Suprapubic skin (tissue), 4 donors: ENCODE measurements at regions not wholly inside any gene's neighbourhood (a gene's known extent, or its start where the extent isn't known, plus 50 kb on each side); places are given as distances from the start of the nearest gene placed in this dataset.

ENCODE experiments used
- DNase-seq, 2 donors: peaks; one replicate each; pipeline ENCODE4 v3.0.0-alpha.2; 2019; ENCODE audit warnings: low spot score in 2 of 2
- H3K27ac ChIP-seq: fragments of 200-600 bp; sonication (generic); one replicate; pipeline ENCODE4 v1.5.1; 2019
- H3K27me3 ChIP-seq: fragments of 200-600 bp; sonication (generic); one replicate; pipeline ENCODE4 v1.5.1; 2019
- H3K36me3 ChIP-seq: fragments of 200-600 bp; sonication (generic); one replicate; pipeline ENCODE4 v1.5.1; 2019
- H3K4me1 ChIP-seq: fragments of 200-600 bp; sonication (generic); one replicate; pipeline ENCODE4 v1.5.1; 2019
- H3K4me3 ChIP-seq: fragments of 200-600 bp; sonication (generic); one replicate; pipeline ENCODE4 v1.5.1; 2019; ENCODE audit warnings: mild to moderate bottlenecking
- H3K9me3 ChIP-seq: fragments of 200-600 bp; sonication (generic); one replicate; pipeline ENCODE4 v1.5.1; 2019
- EP300 ChIP-seq: sonication (generic); formaldehyde crosslinking; IDR thresholded peaks from one replicate; pipeline ENCODE4 v1.6.1; 2017; ENCODE audit warnings: antibody characterized with exemption
- POLR2A ChIP-seq, 2 donors: fragments of 450-650 bp; IDR thresholded peaks; one replicate each; pipeline ENCODE4 v1.6.1; 2017; ENCODE audit warnings: antibody characterized with exemption in 2 of 2, mild to moderate bottlenecking in 2 of 2, moderate library complexity in 2 of 2
- POLR2AphosphoS5 ChIP-seq, 3 donors: sonication (generic); formaldehyde crosslinking; IDR thresholded peaks; one replicate each; pipeline ENCODE4 v1.6.1; 2017; ENCODE audit warnings: antibody characterized with exemption in 3 of 3
- WGBS: methylation state at CpG from one replicate; pipeline ENCODE4 v1.1.5; 2018; 5-methylcytosine and 5-hydroxymethylcytosine counted together
- TF ChIP-seq, protein P1 (sequence below), 2 donors: fragments of 200-600 bp in 1 of 2; fragments of 450-650 bp in 1 of 2; sonication (generic) in 1 of 2; IDR thresholded peaks; one replicate each; pipeline ENCODE4 v1.5.1; 2016 to 2019; ENCODE audit warnings: antibody characterized with exemption in 2 of 2, mild to moderate bottlenecking in 1 of 2, moderate library complexity in 1 of 2

- no peaks in the 10 kb centered on the region for H3K9me3 ChIP-seq
- WGBS = 86% methylated on average over 15 of the region's 15 CpGs
- peaks cover 10% of the 10 kb centered on the region for H3K4me1 ChIP-seq
- TF ChIP-seq POLR2AphosphoS5 (IDR thresholded peaks at IDR 0.05) = no peak
- no peak for TF ChIP-seq EP300
- TF ChIP-seq, protein P1, sequence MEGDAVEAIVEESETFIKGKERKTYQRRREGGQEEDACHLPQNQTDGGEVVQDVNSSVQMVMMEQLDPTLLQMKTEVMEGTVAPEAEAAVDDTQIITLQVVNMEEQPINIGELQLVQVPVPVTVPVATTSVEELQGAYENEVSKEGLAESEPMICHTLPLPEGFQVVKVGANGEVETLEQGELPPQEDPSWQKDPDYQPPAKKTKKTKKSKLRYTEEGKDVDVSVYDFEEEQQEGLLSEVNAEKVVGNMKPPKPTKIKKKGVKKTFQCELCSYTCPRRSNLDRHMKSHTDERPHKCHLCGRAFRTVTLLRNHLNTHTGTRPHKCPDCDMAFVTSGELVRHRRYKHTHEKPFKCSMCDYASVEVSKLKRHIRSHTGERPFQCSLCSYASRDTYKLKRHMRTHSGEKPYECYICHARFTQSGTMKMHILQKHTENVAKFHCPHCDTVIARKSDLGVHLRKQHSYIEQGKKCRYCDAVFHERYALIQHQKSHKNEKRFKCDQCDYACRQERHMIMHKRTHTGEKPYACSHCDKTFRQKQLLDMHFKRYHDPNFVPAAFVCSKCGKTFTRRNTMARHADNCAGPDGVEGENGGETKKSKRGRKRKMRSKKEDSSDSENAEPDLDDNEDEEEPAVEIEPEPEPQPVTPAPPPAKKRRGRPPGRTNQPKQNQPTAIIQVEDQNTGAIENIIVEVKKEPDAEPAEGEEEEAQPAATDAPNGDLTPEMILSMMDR (IDR thresholded peaks at IDR 0.05) = no peak
- TF ChIP-seq POLR2A (IDR thresholded peaks at IDR 0.05) = no peak
- no peak overlapping the region for H3K4me3 ChIP-seq
- no peak for DNase-seq
- H3K27ac ChIP-seq = no peak overlapping the region
- H3K36me3 ChIP-seq = no peaks in the 10 kb centered on the region
- peaks cover 21% of the 10 kb centered on the region for H3K27me3 ChIP-seq
These were observed 194.5 kb upstream of the C14orf180 start for GRCh38 chr14:104385111-104385510.

DNA sequence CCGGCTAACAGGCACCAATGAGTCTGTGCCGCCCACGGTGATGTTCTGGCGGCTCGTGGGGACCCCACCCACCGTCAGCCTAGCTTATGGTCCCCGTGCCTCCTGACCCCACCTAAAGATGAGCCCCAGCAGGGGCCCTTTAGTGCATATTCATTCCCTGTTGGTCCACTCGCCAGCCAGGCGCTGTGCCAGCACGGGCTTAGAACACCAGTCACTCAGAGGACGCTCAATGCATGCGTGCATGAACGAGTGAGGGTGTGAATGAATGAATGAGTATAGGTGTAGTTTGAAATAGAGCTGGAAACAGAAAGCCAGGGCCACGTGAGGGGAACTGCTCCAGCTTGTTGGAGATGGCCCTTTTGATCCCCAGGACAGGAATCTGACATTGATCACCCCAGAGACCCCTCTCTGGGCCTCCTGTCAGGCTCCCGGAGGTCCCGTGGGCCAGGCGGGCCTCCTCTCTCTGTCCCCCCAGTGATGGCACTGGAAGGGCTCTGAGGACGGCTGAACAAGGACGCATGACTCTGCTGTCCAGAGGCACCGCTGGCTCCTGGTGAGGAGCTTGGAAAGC is 193.9 kb upstream of the C14orf180 start:
- Histone ChIP-seq H3K4me1 (peaks cover 10% of the 10 kb centered on the region), H3K27ac (no peak overlapping the region), H3K9me3 (no peaks in the 10 kb centered on the region), H3K27me3 (peaks cover 21% of the 10 kb centered on the region), H3K4me3 (no peak overlapping the region), H3K36me3 (no peaks in the 10 kb centered on the region)
- DNase-seq = peak; percentile 44 to 59
- WGBS = 77% methylated on average over 18 of the region's 20 CpGs
- no peak for TF ChIP-seq EP300
- no peak for TF ChIP-seq POLR2AphosphoS5 (IDR thresholded peaks at IDR 0.05)
- TF ChIP-seq, protein P1 (IDR thresholded peaks at IDR 0.05) = no peak

DNA sequence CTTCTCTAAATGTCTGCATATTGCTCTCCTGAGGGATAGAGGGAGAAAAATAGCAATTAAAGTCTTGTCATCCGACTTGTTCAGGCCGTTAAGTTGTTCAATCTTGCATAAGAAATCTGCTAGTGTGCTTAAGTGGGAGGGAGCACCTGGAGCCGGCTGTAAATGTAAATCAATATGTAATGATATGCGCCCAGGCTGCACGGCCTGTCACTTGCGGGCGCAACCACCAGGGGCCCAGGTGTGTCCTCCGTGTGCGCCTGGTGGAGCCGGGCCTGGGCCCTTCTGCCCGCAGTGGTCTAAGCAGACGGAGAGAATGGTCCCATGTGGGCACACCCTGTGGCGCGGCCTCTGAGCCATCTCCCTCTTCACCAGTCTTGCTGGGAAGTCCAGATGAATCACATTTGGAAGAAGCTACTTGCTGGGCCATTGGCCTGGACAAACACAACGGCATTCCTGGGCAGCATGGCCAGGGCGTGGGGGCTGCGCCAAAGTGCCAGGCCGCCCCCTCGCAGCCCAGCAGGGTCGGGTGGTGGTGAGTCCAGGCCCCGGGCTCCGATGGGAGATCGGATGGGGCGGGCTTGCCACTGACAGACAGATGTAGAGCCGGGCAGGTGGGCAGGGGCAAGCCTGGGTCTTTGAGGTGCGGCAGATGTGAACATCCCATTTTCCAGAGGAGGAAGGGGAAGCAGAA is 193.3 kb upstream of the C14orf180 start:
- no peak overlapping the region for H3K4me3 ChIP-seq
- H3K9me3 ChIP-seq = no peaks in the 10 kb centered on the region
- H3K36me3 ChIP-seq = no peaks in the 10 kb centered on the region
- peaks cover 21% of the 10 kb centered on the region for H3K27me3 ChIP-seq
- no peak overlapping the region for H3K27ac ChIP-seq
- DNase-seq = peak; percentile 46 to 74
- WGBS = 77% methylated on average over 24 of the region's 26 CpGs
- TF ChIP-seq POLR2A (IDR thresholded peaks at IDR 0.05) (no peak), EP300 (no peak)
- TF ChIP-seq, protein P1 (IDR thresholded peaks at IDR 0.05) = no peak
- peaks cover 10% of the 10 kb centered on the region for H3K4me1 ChIP-seq

- H3K36me3 ChIP-seq = no peaks in the 10 kb centered on the region
- H3K4me3 ChIP-seq = no peak overlapping the region
- 83% methylated on average over 21 of the region's 25 CpGs for WGBS
- no peaks in the 10 kb centered on the region for H3K9me3 ChIP-seq
- H3K27me3 ChIP-seq = peaks cover 17% of the 10 kb centered on the region
- TF ChIP-seq EP300 (no peak), POLR2AphosphoS5 (IDR thresholded peaks at IDR 0.05) (no peak), POLR2A (IDR thresholded peaks at IDR 0.05) (no peak)
- TF ChIP-seq, protein P1 (IDR thresholded peaks at IDR 0.05) = no peak
- H3K27ac ChIP-seq = no peak overlapping the region
- peaks cover 10% of the 10 kb centered on the region for H3K4me1 ChIP-seq
- peak; percentile 56 to 77 for DNase-seq
These were observed 192.2 kb upstream of the C14orf180 start for GRCh38 chr14:104387022-104388010.
